Cardiac fibroblast (primary cell): ENCODE measurements at regions not wholly inside any gene's neighbourhood (a gene's known extent, or its start where the extent isn't known, plus 50 kb on each side); places are given as distances from the start of the nearest gene placed in this dataset.

ENCODE experiments used
- DNase-seq, 2 donors: peaks; one replicate each; pipeline versions ENCODE4 v3.0.0 to v3.0.0-alpha.2; 2010; ENCODE audit warnings: low read depth in 2 of 2
- H3K4me3 ChIP-seq, 2 donors: replicated peaks in 1 of 2; 1 replicate in 1 of 2; 2 replicates in 1 of 2; pipeline ENCODE4 v1.5.1; 2011; ENCODE audit warnings: low read depth in 2 of 2, low read length in 2 of 2, mild to moderate bottlenecking in 2 of 2, moderate library complexity in 1 of 2
- CTCF ChIP-seq: IDR thresholded peaks from one replicate; pipeline ENCODE4 v1.5.1; 2011; ENCODE audit warnings: low read depth, mild to moderate bottlenecking, low read length, inconsistent platforms

- TF ChIP-seq CTCF: no peak
- DNase-seq: no peak
- H3K4me3 ChIP-seq: no peak overlapping the region
Measured at GRCh38 chr4:23631255-23631950, 258.4 kb downstream of the PPARGC1A start.

GRCh38 chr4:23630110-23630509 is 259.7 kb downstream of the PPARGC1A start:
- DNase-seq: no peak
- H3K4me3 ChIP-seq: no peak overlapping the region
- no peak for TF ChIP-seq CTCF

- no peak for DNase-seq
- TF ChIP-seq CTCF: no peak
- H3K4me3 ChIP-seq: no peak overlapping the region
Measured at GRCh38 chr4:23629421-23629820, 260.4 kb downstream of the PPARGC1A start.

- DNase-seq: peak; percentile 9 to 49
- no peak overlapping the region for H3K4me3 ChIP-seq
- peak; percentile 18 for TF ChIP-seq CTCF
Measured at GRCh38 chr4:23614284-23614892, 275.5 kb downstream of the PPARGC1A start.

GRCh38 chr4:23613782-23614181 is 276.1 kb downstream of the PPARGC1A start:
- H3K4me3 ChIP-seq: no peak overlapping the region
- TF ChIP-seq CTCF: no peak
- no peak for DNase-seq

GRCh38 chr4:23602720-23603119 is 287.1 kb downstream of the PPARGC1A start:
- TF ChIP-seq CTCF: no peak
- DNase-seq: no peak
- H3K4me3 ChIP-seq: no peak overlapping the region
